ENCODE measurements at regions not wholly inside any gene's neighbourhood (a gene's known extent, or its start where the extent isn't known, plus 50 kb on each side); places are given as distances from the start of the nearest gene placed in this dataset.

DNA sequence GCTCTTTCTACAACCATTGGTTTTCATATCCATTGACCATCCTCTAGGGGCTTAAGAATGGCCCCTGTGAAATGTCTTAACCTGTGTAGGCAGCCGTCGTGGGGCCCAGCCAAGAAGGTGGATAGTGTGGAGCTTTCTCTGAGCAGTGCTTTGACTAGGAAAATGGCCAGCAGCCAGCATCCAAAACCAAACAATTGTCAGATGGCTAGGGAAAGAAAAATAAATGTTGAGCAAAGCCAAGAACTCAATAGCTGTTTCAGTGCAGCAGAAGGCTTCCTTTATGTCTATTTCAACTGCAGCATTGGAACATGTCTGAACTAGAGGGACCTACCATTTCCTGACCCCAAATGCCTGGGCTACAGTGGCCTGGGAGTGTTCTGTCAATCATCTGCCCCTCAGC, 374.9 kb downstream of the TLE4 start:
- Mint-ChIP-seq H3K9me3 (no peaks in the 10 kb centered on the region), H3K27me3 (no peaks in the 10 kb centered on the region), H3K36me3 (no peaks in the 10 kb centered on the region), H3K27ac (no peak overlapping the region), H3K4me3 (no peak overlapping the region), H3K4me1 (no peaks in the 10 kb centered on the region)
- ATAC-seq = no peak
- POLR2A ChIA-PET = no interaction called here
- DNase-seq = no peak

DNA sequence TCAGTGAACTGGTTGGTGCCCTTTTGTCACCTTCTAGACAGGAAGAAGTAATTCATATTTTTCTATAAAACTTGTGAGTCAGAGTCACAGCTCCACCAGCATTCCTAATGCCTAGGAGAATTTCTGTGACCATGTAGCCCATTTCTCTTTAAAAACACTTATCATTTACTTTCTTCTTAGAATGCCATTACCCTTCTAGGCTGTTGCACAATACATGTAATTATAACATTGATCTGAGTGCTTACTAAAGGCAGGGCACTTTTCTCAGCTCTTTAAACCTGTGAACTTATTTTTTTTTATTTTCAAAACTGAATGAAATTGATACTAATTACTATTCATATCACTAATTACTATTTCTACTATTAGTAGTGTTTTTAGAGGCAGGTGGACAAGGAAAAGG, 373.7 kb downstream of the TLE4 start:
- H3K36me3 Mint-ChIP-seq = no peaks in the 10 kb centered on the region
- ATAC-seq = no peak
- no peak overlapping the region for H3K4me3 Mint-ChIP-seq
- no peaks in the 10 kb centered on the region for H3K4me1 Mint-ChIP-seq
- H3K9me3 Mint-ChIP-seq = no peaks in the 10 kb centered on the region
- H3K27me3 Mint-ChIP-seq = no peaks in the 10 kb centered on the region
- POLR2A ChIA-PET = no interaction called here
- no peak overlapping the region for H3K27ac Mint-ChIP-seq
- no peak for DNase-seq

DNA sequence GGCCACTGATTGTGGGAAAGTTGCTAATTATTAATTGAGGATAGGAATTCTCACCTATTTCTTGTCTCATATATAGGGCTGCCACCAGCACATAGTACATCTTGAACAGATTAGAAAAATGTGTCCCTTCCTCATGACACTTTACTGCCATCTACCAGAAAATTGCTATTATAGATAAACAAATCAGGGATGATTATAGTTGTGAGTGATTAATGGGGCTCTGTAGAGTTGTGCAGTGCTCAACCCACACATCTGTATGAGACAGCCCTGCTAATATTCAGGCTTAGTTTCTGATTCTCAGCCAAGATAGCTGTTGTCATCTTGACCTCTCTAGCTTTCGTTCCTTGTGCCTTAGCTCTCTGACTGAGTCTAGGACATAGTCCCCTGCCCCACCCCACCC, 373.3 kb downstream of the TLE4 start:
- Mint-ChIP-seq H3K4me1 (no peaks in the 10 kb centered on the region), H3K9me3 (no peaks in the 10 kb centered on the region), H3K27ac (no peak overlapping the region), H3K4me3 (no peak overlapping the region), H3K36me3 (no peaks in the 10 kb centered on the region), H3K27me3 (no peaks in the 10 kb centered on the region)
- peak in 3 of 10 donors; percentile 5 to 32 (median 12) for DNase-seq
- POLR2A ChIA-PET = no interaction called here
- ATAC-seq = peak; percentile 35 to 45

DNA sequence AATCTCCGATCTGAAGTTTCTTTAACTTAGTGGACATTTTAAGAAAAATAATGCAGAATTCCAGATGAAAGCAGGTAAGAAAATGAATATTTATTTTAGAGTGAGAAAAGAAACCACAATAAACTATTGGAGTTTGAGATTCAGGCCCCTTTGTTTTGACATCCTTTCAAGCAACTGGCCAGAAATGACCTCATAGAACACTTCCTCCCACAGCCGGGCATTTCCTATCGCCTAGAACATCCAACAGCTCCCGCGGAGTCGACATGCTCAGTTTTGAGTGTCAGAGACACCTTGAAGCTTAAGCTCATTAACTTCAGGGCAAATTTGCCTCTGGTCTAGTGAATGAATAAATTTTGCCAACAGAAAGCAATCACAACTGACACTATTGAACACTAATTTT, 369.2 kb downstream of the TLE4 start:
- no peak for ATAC-seq
- no peak for DNase-seq
- Mint-ChIP-seq H3K36me3 (peaks cover 0 to 5% (median 0%) of the 10 kb centered on the region in 3 donors), H3K27me3 (no peaks in the 10 kb centered on the region), H3K4me3 (no peak overlapping the region), H3K9me3 (peaks cover 0 to 10% (median 0%) of the 10 kb centered on the region in 9 donors), H3K27ac (no peak overlapping the region), H3K4me1 (peaks cover 0 to 2% (median 0%) of the 10 kb centered on the region in 4 donors)
- POLR2A ChIA-PET = no interaction called here

DNA sequence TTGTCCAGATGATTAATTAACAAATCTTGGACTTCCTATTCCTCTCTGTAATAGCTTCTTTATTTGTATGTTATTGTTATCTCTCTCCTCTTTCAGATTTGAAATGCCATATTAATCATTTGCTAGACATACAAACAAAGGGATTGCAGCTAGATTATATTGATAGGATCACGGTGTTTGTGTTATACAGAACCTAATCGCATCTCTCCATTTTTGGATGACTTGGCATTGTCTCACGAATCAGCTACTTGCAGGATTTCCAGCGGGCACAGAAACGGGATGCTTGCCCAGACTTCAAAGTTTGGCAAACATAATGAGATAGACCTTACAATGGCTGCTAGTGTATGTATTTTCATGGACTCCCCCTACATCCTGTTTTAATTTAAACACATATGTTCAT, 368.1 kb downstream of the TLE4 start:
- peaks cover 0 to 2% (median 0%) of the 10 kb centered on the region in 4 donors for H3K4me1 Mint-ChIP-seq
- no peaks in the 10 kb centered on the region for H3K27me3 Mint-ChIP-seq
- peaks cover 0 to 5% (median 0%) of the 10 kb centered on the region in 3 donors for H3K36me3 Mint-ChIP-seq
- POLR2A ChIA-PET = no interaction called here
- ATAC-seq (no peak), DNase-seq (no peak)
- H3K9me3 Mint-ChIP-seq = peaks cover 0 to 10% (median 0%) of the 10 kb centered on the region in 9 donors
- H3K4me3 Mint-ChIP-seq = no peak overlapping the region
- H3K27ac Mint-ChIP-seq = no peak overlapping the region

DNA sequence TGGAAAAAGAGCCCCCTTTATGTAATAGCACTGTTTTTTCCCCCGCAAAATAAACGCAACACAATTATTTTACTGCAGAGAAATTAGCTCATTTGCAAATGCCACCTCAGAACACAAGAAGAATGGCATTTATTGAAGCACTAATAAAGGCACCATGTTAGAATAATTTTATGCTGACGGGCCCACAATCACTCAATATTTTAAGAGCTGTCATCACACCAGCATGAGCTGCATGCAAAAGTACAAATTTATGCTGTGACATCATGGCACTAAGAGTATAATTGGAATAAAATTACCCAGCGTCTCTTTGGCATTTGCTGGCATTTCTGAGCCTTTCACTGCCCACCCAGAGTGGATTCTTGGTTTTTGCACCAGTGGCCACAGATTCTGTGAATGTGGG, 364.6 kb downstream of the TLE4 start:
- H3K9me3 Mint-ChIP-seq = peaks cover 0 to 10% (median 0%) of the 10 kb centered on the region in 9 donors
- no peak for DNase-seq
- H3K27ac Mint-ChIP-seq = no peak overlapping the region
- H3K4me1 Mint-ChIP-seq = peaks cover 0 to 2% (median 0%) of the 10 kb centered on the region in 4 donors
- H3K4me3 Mint-ChIP-seq = no peak overlapping the region
- ATAC-seq = no peak
- POLR2A ChIA-PET = no interaction called here
- peaks cover 0 to 5% (median 0%) of the 10 kb centered on the region in 3 donors for H3K36me3 Mint-ChIP-seq
- no peaks in the 10 kb centered on the region for H3K27me3 Mint-ChIP-seq

DNA sequence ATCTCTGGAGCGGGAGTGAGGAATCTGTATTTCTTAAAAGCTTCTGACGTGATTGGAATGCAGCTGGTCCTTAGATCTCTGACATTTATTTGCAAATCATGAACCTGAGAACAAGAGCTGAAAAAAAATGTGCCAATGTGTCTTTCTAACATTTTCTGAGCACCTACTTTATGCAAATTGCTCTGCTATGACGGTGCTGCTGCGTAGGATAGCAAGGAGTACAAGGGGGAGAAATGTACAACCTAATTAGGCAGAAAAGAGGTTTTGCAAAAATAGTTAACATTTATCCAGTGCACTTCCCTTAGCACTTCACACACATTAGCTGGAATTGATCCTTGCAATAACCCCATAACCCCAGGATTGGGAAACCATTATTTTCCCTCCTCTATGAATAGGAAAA, 357.5 kb downstream of the TLE4 start:
- peaks cover 0 to 4% (median 0%) of the 10 kb centered on the region in 4 donors for H3K4me1 Mint-ChIP-seq
- peaks cover 0 to 6% (median 0%) of the 10 kb centered on the region in 9 donors for H3K9me3 Mint-ChIP-seq
- H3K27ac Mint-ChIP-seq = no peak overlapping the region
- ATAC-seq = no peak
- POLR2A ChIA-PET = no interaction called here
- DNase-seq = no peak
- no peak overlapping the region for H3K4me3 Mint-ChIP-seq
- H3K27me3 Mint-ChIP-seq = no peaks in the 10 kb centered on the region
- no peaks in the 10 kb centered on the region for H3K36me3 Mint-ChIP-seq

DNA sequence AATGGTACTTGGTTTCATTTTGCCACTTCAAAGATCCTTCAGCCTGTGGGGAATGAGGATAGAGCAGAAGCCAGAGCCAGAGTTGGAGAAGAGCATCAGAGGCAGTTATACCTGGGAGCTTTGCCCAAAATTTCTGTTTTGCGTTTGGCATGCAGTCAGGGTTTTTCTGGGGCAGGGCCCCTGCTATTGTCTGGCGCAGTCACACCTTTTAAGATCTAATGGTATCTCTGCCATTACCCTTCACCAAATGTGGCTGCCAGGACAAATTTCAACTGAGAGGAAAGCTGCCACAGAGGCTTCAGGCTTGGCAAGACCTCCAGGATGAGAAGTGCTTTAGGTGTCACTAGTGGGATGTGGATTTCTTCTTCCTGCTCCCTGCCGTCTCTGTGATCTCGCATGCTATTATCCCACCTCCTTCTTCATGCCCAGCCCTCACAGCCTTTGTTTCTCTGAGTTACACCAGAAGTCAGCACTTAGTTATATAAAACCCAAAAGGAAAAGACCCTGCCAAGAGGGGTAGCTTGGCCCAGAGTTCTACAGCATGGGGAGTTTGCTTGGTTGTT, 357.0 kb downstream of the TLE4 start:
- DNase-seq = no peak
- H3K9me3 Mint-ChIP-seq = peaks cover 0 to 6% (median 0%) of the 10 kb centered on the region in 9 donors
- H3K27me3 Mint-ChIP-seq = no peaks in the 10 kb centered on the region
- no peaks in the 10 kb centered on the region for H3K36me3 Mint-ChIP-seq
- H3K4me1 Mint-ChIP-seq = peaks cover 0 to 4% (median 0%) of the 10 kb centered on the region in 4 donors
- POLR2A ChIA-PET = no interaction called here
- ATAC-seq = no peak
- H3K4me3 Mint-ChIP-seq = no peak overlapping the region
- H3K27ac Mint-ChIP-seq = no peak overlapping the region

DNA sequence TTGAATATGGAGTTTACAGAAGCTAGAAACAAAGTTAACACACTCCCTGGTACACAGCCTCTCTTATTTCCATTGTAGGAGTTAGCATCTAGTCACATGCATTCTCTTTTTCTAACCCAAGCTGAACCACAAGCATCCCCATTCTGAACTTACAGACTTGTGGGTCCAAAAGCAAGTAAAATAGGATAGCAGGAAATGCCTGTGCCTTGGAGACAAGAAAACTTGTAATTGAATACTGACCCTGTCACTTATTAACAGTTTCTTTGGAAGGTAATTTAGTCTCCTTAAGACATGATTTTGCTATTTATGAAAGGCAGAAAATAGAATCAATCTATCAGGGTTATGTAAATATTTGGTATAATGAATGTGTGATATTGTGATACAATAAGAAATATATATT, 353.6 kb downstream of the TLE4 start:
- POLR2A ChIA-PET = no interaction called here
- ATAC-seq (no peak), DNase-seq (no peak)
- H3K4me1 Mint-ChIP-seq = peaks cover 0 to 4% (median 0%) of the 10 kb centered on the region in 4 donors
- H3K4me3 Mint-ChIP-seq = no peak overlapping the region
- no peaks in the 10 kb centered on the region for H3K36me3 Mint-ChIP-seq
- H3K9me3 Mint-ChIP-seq = peaks cover 0 to 6% (median 0%) of the 10 kb centered on the region in 9 donors
- H3K27me3 Mint-ChIP-seq = no peaks in the 10 kb centered on the region
- H3K27ac Mint-ChIP-seq = no peak overlapping the region

DNA sequence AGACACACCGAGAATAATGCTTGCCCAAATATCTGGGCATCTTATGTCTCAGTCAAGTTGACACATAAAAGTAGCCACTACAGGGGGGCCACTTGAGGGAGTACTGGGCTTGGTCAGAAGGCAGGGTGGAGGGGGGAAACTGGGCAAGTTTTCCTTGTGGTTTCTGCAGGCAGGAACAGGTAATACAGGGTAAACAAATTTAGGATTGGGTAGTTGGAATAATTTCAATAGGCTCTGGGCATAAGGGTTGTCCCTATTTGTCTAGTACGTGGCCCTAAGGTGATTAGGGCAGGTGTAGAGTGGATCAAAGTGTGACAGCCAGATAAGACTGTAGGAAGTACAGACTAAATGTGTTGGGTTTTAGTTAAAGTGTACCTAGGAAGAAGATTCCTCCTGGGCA, 353.1 kb downstream of the TLE4 start:
- Mint-ChIP-seq H3K27me3 (no peaks in the 10 kb centered on the region), H3K27ac (no peak overlapping the region), H3K4me3 (no peak overlapping the region), H3K36me3 (no peaks in the 10 kb centered on the region), H3K4me1 (peaks cover 0 to 4% (median 0%) of the 10 kb centered on the region in 4 donors), H3K9me3 (peaks cover 0 to 6% (median 0%) of the 10 kb centered on the region in 9 donors)
- POLR2A ChIA-PET = no interaction called here
- ATAC-seq = no peak
- no peak for DNase-seq

DNA sequence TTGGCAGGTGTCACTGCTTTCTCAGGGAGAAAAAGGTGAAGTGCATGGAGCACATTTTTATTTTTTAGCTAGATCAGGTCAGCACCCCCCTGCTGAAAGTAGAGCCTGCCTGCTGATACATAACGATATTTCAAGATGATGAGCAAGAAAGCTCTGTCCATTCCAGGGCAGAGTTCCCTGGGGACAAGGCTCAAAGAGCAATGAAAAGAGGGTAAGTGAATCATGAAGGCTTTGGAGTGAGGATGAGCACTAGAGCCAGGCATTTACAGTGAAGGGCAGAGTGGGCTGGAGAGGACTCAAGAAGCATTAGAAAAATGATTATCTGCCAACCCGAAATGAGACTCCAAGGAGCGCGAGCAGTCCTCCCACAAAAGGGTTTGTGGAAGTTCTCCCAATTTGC, 345.7 kb downstream of the TLE4 start:
- H3K36me3 Mint-ChIP-seq = no peaks in the 10 kb centered on the region
- no peak overlapping the region for H3K4me3 Mint-ChIP-seq
- no peak for DNase-seq
- H3K27me3 Mint-ChIP-seq = no peaks in the 10 kb centered on the region
- POLR2A ChIA-PET = no interaction called here
- no peak for ATAC-seq
- H3K9me3 Mint-ChIP-seq = peaks cover 0 to 5% (median 0%) of the 10 kb centered on the region in 9 donors
- H3K27ac Mint-ChIP-seq = no peak overlapping the region
- no peaks in the 10 kb centered on the region for H3K4me1 Mint-ChIP-seq

DNA sequence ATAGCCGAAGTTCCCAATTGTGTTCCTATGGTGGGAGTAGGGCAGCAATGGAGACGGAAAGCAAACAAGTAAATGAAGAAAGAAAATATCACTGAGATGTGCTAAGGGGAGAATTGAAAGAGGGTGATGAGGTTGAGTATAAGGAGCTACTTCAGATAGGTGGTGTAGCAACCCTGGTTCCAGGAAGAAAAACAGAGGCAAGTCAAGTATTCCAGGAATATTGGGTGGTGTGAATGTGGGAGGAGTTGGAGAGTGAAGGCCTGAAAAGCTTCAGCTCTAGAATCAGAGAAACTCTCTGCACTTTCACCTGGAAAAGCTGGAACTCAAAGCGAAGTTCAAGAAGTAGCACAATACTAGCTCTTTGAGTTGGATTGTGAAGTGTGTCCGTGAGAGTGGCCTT, 342.1 kb downstream of the TLE4 start:
- no peaks in the 10 kb centered on the region for H3K27me3 Mint-ChIP-seq
- no peak overlapping the region for H3K4me3 Mint-ChIP-seq
- POLR2A ChIA-PET = no interaction called here
- ATAC-seq (no peak), DNase-seq (no peak)
- peaks cover 0 to 11% (median 0%) of the 10 kb centered on the region in 9 donors for H3K9me3 Mint-ChIP-seq
- no peaks in the 10 kb centered on the region for H3K4me1 Mint-ChIP-seq
- peaks cover 0 to 8% (median 4%) of the 10 kb centered on the region in 3 donors for H3K36me3 Mint-ChIP-seq
- no peak overlapping the region for H3K27ac Mint-ChIP-seq

DNA sequence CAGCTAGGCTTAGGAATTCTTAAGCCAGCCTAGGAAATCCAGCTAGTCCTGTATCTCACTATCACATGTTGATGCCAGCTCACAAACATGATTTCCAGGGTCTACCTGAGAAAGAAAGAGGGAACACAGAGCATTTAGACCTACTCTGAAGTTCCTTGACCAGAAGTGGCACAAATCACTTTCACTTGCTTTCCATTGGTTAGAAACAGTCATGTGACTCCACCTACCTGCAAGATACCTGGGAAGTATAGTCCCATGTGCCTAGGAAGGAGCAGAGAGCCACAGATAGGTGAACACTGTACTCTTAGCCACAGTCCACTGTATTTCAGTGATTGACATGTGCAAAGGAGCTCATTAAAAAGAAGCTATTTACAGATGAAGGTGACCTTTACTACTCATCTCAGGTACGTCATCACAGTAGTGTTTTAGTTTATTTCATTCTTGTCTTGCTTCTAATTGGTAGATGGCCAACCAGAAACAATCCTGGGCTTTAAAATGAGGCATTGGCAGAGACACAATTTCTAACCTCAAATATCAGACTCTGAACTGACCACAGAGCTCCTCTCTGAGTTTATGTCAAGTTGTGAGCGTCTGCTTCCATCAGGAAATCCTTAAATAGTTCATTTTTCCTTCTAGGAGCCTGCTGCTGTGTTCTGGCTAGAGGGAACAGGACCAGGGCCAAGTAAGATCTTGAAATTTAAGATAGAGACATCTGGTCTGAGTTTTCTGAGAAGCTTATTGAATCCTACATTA, 340.7 kb downstream of the TLE4 start:
- H3K27me3 Mint-ChIP-seq = no peaks in the 10 kb centered on the region
- peaks cover 0 to 16% (median 2%) of the 10 kb centered on the region in 9 donors for H3K9me3 Mint-ChIP-seq
- DNase-seq (no peak), ATAC-seq (no peak)
- POLR2A ChIA-PET = no interaction called here
- H3K4me3 Mint-ChIP-seq = no peak overlapping the region
- peaks cover 0 to 8% (median 4%) of the 10 kb centered on the region in 3 donors for H3K36me3 Mint-ChIP-seq
- H3K27ac Mint-ChIP-seq = peak overlapping the region in 1 of 10 donors; percentile 50
- H3K4me1 Mint-ChIP-seq = no peaks in the 10 kb centered on the region

DNA sequence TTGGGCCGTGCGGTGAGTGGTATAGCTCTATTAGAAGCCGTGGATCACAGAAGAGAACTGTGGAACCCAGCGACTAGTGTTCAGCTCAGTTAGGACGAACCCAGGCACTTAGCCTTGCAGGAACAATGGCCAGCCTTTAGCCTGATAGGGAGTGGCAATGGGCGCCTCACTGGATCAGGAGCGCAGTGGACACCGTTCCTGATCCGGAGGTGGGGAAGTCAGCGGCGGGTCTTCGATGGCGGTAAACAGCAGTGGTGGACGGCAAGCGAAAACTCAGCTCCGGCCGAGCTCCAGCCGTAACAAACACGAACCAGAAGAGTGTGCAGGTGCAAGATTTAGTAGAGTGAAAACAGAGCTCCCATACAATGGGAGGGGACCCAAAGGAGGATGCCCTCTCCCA, 340.0 kb downstream of the TLE4 start:
- Mint-ChIP-seq H3K4me3 (no peak overlapping the region), H3K9me3 (peaks cover 0 to 16% (median 2%) of the 10 kb centered on the region in 9 donors), H3K27me3 (no peaks in the 10 kb centered on the region), H3K27ac (no peak overlapping the region), H3K4me1 (no peaks in the 10 kb centered on the region), H3K36me3 (peaks cover 0 to 10% (median 8%) of the 10 kb centered on the region in 3 donors)
- POLR2A ChIA-PET = no interaction called here
- DNase-seq (no peak), ATAC-seq (no peak)

Measured in naive thymus-derived CD8-positive, alpha-beta T cell (primary cell).